Glomerular visceral epithelial cell (primary cell): ENCODE measurements at regions not wholly inside any gene's neighbourhood (a gene's known extent, or its start where the extent isn't known, plus 50 kb on each side); places are given as distances from the start of the nearest gene placed in this dataset.

Source experiments
- DNase-seq: peaks from one replicate; pipeline ENCODE4 v3.0.0-alpha.2; 2016; ENCODE audit errors: extremely low spot score

DNA sequence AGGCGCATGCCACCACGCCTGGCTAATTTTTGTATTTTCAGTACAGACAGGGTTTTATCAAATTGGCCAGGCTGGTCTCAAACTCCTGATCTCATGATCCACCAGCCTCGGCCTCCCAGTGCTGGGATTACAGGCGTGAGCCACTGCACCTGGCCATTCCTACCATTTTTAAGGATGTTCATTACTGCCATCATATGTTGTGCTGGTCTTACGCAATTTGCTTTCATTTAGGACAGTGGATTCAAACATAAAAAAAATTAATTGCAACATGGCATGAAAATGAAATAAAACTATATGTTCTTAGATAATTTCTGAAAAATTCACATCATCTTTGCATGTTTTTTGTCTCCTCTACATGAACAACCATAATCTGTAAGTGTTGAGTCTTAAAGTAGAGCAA lies 527.7 kb downstream of the LTN1 start:
- no peak for DNase-seq

- no peak for DNase-seq
These were observed 528.6 kb downstream of the LTN1 start for GRCh38 chr21:28464095-28464494.

- no peak for DNase-seq
These were observed 533.5 kb downstream of the LTN1 start for GRCh38 chr21:28459193-28459592.

DNA sequence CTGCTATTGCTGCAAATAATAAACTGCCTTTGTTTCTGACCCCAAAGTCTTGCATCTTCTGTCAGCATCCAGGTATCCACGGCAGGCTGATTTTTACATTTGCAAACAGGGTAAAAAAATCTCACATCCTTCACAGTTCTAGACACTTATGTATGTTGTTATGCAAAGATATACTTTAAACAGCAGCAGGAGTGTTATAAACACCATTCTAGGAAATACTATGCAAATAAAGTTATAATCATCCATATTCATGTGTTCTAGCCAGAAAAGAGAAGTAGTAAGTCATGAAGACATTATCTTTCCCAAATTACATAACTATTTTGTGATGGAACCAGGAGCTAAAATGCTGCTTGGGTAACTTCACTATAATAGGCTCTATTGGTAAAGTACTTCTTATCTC lies 534.2 kb downstream of the LTN1 start:
- no peak for DNase-seq

GRCh38 chr21:28455253-28455600 lies 537.5 kb downstream of the LTN1 start:
- DNase-seq = no peak

GRCh38 chr21:28454564-28455252 lies 538.0 kb downstream of the LTN1 start:
- no peak for DNase-seq

GRCh38 chr21:28447462-28447861 lies 545.2 kb downstream of the LTN1 start:
- no peak for DNase-seq

GRCh38 chr21:28445141-28445830 lies 547.4 kb downstream of the LTN1 start:
- DNase-seq = no peak

GRCh38 chr21:28444557-28444956 lies 548.1 kb downstream of the LTN1 start:
- DNase-seq = no peak

DNA sequence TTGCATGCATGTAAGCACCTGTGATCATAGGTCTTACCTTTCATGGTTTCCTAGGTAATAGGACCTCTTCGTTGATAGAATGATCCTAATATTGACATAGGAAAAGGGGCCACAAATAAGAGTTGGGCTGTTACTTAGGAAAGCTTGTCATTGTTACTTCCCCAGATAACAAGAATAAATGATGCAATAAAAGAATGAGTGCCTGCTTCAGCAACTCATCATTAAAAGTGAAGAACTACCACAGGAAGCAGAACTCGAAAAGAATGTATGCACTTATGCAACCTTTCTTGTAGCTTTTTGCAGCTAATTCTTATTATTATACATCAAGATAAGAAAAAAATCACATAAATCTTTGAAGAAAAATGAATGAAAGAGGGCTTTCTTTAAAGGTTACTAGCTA lies 548.6 kb downstream of the LTN1 start:
- DNase-seq = no peak

- DNase-seq = peak; percentile 3
These were observed 550.1 kb downstream of the LTN1 start for GRCh38 chr21:28442624-28443023.

DNA sequence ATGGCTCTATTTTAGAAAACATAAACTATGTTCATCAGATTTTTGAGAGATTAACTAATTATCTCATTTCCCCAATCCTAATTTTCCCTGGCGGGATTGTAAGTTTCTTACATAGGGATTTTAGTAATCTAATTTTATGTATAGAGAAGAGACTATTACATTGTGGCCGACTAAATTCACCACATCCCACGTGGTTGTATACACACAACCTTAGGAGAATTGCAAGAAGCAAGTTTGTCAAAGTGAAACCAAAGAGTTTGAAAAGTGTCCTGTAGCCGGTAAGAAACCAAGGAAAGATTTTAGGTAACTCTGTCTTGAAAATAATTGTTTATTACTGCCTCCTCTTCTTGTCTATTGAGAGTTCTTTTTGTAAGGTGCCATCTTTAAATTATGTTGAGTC lies 550.6 kb downstream of the LTN1 start:
- DNase-seq = no peak

DNA sequence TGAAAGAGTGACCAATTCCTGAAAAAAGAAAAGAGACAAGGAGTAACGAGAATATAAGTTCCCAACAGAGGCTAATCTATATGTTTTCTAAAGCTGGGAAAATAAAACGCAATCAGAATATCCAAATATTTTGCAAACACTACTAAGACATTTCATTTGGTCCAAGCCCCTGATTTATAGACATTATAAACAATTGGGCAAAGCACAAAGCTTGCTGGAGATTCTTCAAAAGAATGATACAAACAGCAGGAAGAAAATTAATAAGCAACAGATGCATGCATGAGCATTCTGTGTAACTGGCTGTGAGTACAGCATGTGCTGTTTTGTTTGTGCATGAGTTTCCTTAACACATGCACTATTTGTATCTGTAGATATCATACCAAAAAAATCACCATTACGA lies 552.9 kb downstream of the LTN1 start:
- no peak for DNase-seq

DNA sequence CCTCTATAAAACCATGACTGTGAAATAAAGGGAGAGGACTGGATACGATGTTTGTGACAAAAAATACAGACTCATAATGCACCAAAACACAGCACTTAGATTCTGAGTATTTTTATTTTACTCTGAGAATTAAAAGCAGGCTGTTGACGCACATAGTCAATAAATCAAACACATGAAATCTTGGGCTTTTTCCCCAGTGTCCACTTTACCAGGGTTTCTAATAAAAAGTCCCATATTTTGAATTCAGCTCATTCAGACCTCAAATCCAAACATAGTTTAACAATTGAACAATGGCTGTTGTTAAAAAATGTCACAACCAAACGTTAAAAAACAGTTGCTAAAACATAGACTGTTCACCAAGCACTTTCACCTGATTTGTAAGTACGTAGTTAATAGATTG lies 553.4 kb downstream of the LTN1 start:
- no peak for DNase-seq

- no peak for DNase-seq
These were observed 555.6 kb downstream of the LTN1 start for GRCh38 chr21:28437061-28437460.

DNA sequence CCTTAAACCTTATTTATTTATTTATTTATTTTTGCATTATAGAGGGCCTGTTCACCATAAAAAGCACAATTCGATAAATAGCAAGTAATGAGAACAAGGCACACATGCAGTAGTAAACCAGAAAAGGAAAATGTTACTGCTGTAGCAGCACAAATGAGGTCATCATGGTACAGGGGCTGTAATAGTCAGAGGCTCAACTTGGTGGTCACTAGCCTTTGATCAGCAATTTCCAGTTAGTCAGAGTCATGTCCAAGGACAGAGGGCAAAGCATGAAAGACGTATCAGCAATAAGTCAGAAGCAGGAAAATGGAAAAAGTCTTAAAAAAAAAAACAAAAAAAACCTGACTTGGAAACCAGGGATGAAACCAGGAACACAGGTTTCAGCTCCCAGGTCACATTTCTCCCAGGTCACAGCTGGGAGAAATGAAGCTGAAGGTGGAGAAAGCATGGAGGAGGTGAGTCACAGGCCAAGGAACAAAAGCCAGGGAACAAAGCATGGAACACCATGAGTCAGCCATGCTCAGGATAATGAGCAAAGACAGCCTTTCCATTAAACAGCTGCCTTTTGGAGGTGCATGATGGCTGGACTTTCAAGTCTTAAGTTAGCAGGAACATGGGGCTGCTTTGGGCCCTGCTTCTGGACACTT lies 556.3 kb downstream of the LTN1 start:
- peak; percentile 45 for DNase-seq

- DNase-seq = no peak
These were observed 561.0 kb downstream of the LTN1 start for GRCh38 chr21:28431527-28432200.

DNA sequence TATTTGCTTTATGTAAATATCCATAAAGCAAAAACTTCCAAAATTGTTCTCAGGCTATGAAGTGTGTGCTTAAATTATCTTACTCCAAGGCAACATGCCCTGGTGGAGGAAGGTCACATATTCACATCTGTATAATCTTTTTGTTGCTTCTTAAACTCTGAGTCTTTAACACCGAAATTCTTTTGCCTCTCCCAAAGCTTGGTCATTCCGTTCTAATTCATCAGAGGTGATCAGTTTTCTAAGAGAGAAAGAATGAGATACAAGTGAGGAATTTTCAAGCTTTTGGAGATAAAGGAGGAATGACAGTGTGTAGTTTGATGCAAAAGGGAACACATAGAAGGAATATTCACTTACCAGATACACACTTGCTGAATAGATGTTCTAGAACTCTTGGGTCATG lies 561.7 kb downstream of the LTN1 start:
- no peak for DNase-seq

- DNase-seq = no peak
These were observed 563.5 kb downstream of the LTN1 start for GRCh38 chr21:28429161-28429560.

GRCh38 chr21:28427394-28428022 lies 565.2 kb downstream of the LTN1 start:
- peak; percentile 29 for DNase-seq

DNA sequence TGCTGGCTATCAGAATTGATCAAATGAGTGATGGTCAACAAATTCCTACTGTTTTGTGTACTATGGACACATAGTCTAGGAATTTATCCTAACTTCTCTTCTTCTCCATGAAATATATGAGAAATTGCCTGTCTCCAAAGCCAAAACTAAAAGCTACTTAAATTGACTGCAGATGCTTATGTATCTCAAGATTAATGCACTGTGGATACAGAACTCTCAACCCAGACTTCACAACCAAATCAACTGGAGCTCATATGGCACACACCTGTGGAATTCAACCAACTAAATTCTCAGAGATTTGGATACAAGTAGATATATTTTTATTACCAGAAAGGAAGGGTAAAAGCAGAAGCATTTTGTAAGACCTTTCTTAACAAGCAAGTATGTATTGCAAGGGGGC lies 566.1 kb downstream of the LTN1 start:
- DNase-seq = no peak

- no peak for DNase-seq
These were observed 569.0 kb downstream of the LTN1 start for GRCh38 chr21:28423521-28424190.
